ENCODE measurements at regions not wholly inside any gene's neighbourhood (a gene's known extent, or its start where the extent isn't known, plus 50 kb on each side); places are given as distances from the start of the nearest gene placed in this dataset.
"Not testable (repeated sequence)": the region's sequence is repeated elsewhere in the genome, so short reads cannot be mapped to it uniquely, and the experiment has no call there.

- DNase-seq, result no peak
These were observed 357.1 kb downstream of the LMO7 start for GRCh38 chr13:75993241-75993640.

- no peak for DNase-seq
These were observed 350.7 kb downstream of the LMO7 start for GRCh38 chr13:75986818-75987217.

GRCh38 chr13:75985132-75985531 lies 349.0 kb downstream of the LMO7 start:
- no peak for DNase-seq

- DNase-seq, result no peak
These were observed 342.7 kb downstream of the LMO7 start for GRCh38 chr13:75978818-75979217.

- DNase-seq, result no peak
These were observed 332.1 kb downstream of the LMO7 start for GRCh38 chr13:75968103-75968838.

- DNase-seq, result no peak
These were observed 327.2 kb downstream of the LMO7 start for GRCh38 chr13:75963302-75963701.

- DNase-seq, result no peak
These were observed 325.8 kb downstream of the LMO7 start for GRCh38 chr13:75961911-75962310.

- DNase-seq, result no peak
These were observed 324.4 kb downstream of the LMO7 start for GRCh38 chr13:75960538-75960994.

GRCh38 chr13:75959861-75960481 lies 323.8 kb downstream of the LMO7 start:
- no peak for DNase-seq

GRCh38 chr13:75953589-75953988 lies 317.5 kb downstream of the LMO7 start:
- DNase-seq, result not testable (repeated sequence)

- no peak for DNase-seq
These were observed 311.3 kb downstream of the LMO7 start for GRCh38 chr13:75947448-75947847.

GRCh38 chr13:75946536-75947284 lies 310.6 kb downstream of the LMO7 start:
- no peak for DNase-seq

GRCh38 chr13:75945841-75946482 lies 309.8 kb downstream of the LMO7 start:
- no peak for DNase-seq

- no peak for DNase-seq
These were observed 302.9 kb downstream of the LMO7 start for GRCh38 chr13:75938811-75939560.

GRCh38 chr13:75936791-75937190 lies 300.7 kb downstream of the LMO7 start:
- DNase-seq, result no peak

- no peak for DNase-seq
These were observed 299.7 kb downstream of the LMO7 start for GRCh38 chr13:75935805-75936204.

- no peak for DNase-seq
These were observed 298.8 kb downstream of the LMO7 start for GRCh38 chr13:75934889-75935288.

- no peak for DNase-seq
These were observed 296.5 kb downstream of the LMO7 start for GRCh38 chr13:75932636-75933035.

- no peak for DNase-seq
These were observed 295.0 kb downstream of the LMO7 start for GRCh38 chr13:75931116-75931515.

- DNase-seq, result no peak
These were observed 292.9 kb downstream of the LMO7 start for GRCh38 chr13:75929076-75929475.

- no peak for DNase-seq
These were observed 291.1 kb downstream of the LMO7 start for GRCh38 chr13:75927183-75927669.

- no peak for DNase-seq
These were observed 284.4 kb downstream of the LMO7 start for GRCh38 chr13:75920536-75920935.
